Ishikawa (cell line): ENCODE measurements at regions not wholly inside any gene's neighbourhood (a gene's known extent, or its start where the extent isn't known, plus 50 kb on each side); places are given as distances from the start of the nearest gene placed in this dataset.

Source experiments
- CEBPB ChIP-seq: IDR thresholded peaks from 2 replicates; pipeline ENCODE4 v1.6.1; 2012
- CREB1 ChIP-seq: IDR thresholded peaks from 2 replicates; pipeline ENCODE4 v1.6.1; 2012; ENCODE audit warnings: low read depth
- FOXM1 ChIP-seq: IDR thresholded peaks from 2 replicates; pipeline ENCODE4 v1.6.1; 2012; ENCODE audit warnings: low read depth, borderline replicate concordance
- MAX ChIP-seq: IDR thresholded peaks from 2 replicates; pipeline ENCODE4 v1.6.1; 2012
- NFIC ChIP-seq: IDR thresholded peaks from 2 replicates; pipeline ENCODE4 v1.6.1; 2012
- RAD21 ChIP-seq: IDR thresholded peaks from 2 replicates; pipeline ENCODE4 v1.6.1; 2012; ENCODE audit warnings: low read depth
- TAF1 ChIP-seq: IDR thresholded peaks from 2 replicates; pipeline ENCODE4 v1.6.1; 2012; ENCODE audit warnings: low read depth, mild to moderate bottlenecking
- TCF12 ChIP-seq: IDR thresholded peaks from 2 replicates; pipeline ENCODE4 v1.6.1; 2012; ENCODE audit warnings: low read depth
- YY1 ChIP-seq: IDR thresholded peaks from 2 replicates; pipeline ENCODE4 v1.6.1; 2012; ENCODE audit warnings: low read depth
- TF ChIP-seq, protein P1 (sequence below): IDR thresholded peaks from 2 replicates; pipeline ENCODE4 v1.6.1; 2012; ENCODE audit warnings: low read depth, mild to moderate bottlenecking

- TF ChIP-seq TAF1, result no peak
- no peak for TF ChIP-seq FOXM1
- no peak for TF ChIP-seq MAX
- no peak for TF ChIP-seq TCF12
- no peak for TF ChIP-seq RAD21
- TF ChIP-seq, protein P1, sequence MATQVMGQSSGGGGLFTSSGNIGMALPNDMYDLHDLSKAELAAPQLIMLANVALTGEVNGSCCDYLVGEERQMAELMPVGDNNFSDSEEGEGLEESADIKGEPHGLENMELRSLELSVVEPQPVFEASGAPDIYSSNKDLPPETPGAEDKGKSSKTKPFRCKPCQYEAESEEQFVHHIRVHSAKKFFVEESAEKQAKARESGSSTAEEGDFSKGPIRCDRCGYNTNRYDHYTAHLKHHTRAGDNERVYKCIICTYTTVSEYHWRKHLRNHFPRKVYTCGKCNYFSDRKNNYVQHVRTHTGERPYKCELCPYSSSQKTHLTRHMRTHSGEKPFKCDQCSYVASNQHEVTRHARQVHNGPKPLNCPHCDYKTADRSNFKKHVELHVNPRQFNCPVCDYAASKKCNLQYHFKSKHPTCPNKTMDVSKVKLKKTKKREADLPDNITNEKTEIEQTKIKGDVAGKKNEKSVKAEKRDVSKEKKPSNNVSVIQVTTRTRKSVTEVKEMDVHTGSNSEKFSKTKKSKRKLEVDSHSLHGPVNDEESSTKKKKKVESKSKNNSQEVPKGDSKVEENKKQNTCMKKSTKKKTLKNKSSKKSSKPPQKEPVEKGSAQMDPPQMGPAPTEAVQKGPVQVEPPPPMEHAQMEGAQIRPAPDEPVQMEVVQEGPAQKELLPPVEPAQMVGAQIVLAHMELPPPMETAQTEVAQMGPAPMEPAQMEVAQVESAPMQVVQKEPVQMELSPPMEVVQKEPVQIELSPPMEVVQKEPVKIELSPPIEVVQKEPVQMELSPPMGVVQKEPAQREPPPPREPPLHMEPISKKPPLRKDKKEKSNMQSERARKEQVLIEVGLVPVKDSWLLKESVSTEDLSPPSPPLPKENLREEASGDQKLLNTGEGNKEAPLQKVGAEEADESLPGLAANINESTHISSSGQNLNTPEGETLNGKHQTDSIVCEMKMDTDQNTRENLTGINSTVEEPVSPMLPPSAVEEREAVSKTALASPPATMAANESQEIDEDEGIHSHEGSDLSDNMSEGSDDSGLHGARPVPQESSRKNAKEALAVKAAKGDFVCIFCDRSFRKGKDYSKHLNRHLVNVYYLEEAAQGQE, result no peak
- TF ChIP-seq CREB1, result no peak
- no peak for TF ChIP-seq YY1
- no peak for TF ChIP-seq CEBPB
- TF ChIP-seq NFIC, result no peak
These were observed 198.9 kb downstream of the ABCC12 start for GRCh38 chr16:47956916-47957315.
